ENCODE measurements at regions not wholly inside any gene's neighbourhood (a gene's known extent, or its start where the extent isn't known, plus 50 kb on each side); places are given as distances from the start of the nearest gene placed in this dataset.

DNA sequence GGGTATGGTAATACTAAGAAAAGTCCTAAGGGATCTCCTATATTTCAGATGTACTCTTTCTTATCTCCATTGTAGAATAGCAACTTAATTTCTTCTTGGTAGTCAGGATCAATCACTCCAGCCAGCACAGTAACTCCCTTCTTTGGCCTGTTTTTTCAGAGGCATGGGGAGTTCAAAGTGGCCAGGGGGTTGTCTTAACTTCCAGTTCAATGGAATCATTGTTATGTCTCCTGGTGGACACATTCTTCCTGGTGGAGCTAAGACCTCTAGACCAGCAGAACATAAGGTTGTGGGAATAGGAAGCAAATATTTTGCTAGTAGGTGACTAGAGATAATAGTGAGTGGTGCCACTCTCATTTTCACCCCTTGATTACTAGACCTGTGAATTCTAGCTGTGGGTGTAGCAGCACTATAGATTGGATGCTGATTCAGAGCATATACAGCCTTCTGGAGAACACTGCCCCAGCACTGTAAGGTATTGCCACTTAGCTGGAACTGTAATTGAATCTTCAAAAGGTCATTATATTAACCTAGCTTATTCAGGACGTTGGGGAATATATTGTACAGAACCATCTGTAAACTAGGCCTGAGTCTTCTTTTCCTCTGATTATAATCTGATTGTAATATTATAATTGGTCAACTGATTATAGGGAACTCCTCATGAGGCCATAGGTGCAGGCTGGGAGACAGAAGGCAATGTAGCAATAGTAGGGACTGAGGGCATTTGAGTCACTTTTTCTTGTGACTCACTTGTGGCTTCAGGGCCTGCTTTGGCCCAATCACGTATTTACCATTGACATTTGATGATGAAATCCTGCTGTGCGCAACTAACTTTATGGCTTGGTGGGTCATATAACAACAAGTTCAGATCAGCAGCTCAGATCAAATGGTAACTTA, 60.2 kb upstream of the ATP2B1 start:
- TF ChIP-seq POLR2AphosphoS5 (IDR thresholded peaks at IDR 0.05; ENCODE audit: borderline replicate concordance, low read depth, low read length) (no peak), EZH2 (IDR thresholded peaks at IDR 0.05) (no peak)
